SKM-1 treated with dmso at 0.1 percent for 144 hours (cell line): ENCODE measurements at regions not wholly inside any gene's neighbourhood (a gene's known extent, or its start where the extent isn't known, plus 50 kb on each side); places are given as distances from the start of the nearest gene placed in this dataset.

Experiments
- DNase-seq: peaks from one replicate; lab custom pipeline; 2025; ENCODE audit not compliant: unreplicated experiment; lab: John Stamatoyannopoulos, UW

- DNase-seq: no peak
Measured at GRCh38 chr18:77970814-77971213, 721.2 kb downstream of the GALR1 start.

DNA sequence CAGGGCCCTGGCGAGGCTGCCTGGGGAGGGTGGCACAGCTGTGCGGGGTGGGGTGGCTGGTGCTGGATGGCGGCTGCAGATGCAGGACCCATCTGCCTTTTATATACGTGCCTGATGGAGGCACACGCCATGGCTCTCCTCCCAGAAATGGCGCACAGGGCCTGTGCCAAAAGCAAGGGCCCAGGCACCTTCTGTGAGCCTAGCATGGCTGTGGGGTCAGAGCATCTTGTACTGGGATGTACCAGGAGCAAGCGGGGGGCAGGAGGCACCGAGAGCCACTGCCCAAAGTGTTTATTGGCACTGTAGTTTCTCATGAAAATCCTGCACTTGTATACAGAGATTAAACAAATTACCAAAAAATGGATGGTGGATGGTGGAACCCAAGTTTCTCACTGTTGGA is 724.1 kb downstream of the GALR1 start:
- DNase-seq: no peak

GRCh38 chr18:77974329-77974728 is 724.7 kb downstream of the GALR1 start:
- no peak for DNase-seq

DNA sequence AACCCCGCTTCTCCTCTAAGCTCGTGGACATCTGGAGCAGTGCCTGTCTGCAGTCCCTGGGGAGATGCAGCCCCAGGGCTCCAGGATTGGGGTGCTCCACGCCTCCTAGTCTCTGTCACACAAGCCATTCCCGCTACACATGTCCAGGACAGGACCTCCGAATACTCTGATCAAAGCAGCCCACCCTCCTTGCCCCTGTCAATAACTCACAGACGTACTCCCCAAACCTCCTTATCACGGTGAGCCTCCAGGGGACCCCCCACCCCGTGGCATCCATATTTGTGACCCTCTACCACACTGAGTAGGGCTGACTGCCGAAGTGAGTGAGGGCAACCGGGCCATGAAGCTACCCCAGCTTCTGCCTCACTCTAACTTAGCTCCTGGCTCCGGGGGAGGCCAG is 727.7 kb downstream of the GALR1 start:
- no peak for DNase-seq

DNA sequence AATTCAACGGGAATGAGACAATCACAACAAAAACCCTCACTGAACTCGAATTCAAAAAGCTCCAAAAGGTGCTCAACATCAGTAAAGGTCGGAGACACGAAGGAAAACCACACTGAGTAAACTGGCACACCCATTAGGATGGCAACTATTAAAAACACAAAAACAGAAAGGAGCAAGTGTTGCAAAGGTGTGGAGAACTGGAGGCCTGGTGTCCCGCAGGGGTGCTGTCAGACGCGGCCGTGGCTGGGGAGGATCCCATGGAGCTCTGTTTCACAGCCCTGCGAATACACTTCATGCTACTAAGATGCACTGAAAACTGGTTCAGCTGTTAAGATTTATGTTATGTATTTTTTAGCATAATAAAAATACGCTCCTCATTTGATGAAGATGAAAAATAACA is 730.6 kb downstream of the GALR1 start:
- no peak for DNase-seq

GRCh38 chr18:77981874-77982273 is 732.2 kb downstream of the GALR1 start:
- no peak for DNase-seq

- DNase-seq: no peak
Measured at GRCh38 chr18:77983270-77983669, 733.6 kb downstream of the GALR1 start.

- DNase-seq: no peak
Measured at GRCh38 chr18:77984178-77984577, 734.5 kb downstream of the GALR1 start.

DNA sequence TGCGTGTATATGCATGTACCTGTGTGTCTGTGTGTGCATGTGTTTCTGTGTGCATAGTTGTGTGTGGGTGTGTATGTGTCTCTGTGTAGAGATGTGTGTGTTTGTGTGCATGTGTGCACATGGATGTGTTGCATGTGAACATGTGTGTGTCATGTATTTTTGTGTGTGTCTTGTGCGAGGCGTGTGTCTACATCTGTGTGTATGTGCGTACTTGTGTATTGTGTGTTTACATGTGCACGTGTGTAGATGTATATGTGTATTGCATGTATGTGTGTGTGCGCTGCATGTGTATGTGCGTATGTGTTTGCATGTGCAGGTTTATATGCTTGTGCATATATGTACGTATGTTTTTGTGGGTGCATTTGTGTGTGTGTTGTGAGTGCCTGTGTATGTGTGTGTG is 735.2 kb downstream of the GALR1 start:
- no peak for DNase-seq

DNA sequence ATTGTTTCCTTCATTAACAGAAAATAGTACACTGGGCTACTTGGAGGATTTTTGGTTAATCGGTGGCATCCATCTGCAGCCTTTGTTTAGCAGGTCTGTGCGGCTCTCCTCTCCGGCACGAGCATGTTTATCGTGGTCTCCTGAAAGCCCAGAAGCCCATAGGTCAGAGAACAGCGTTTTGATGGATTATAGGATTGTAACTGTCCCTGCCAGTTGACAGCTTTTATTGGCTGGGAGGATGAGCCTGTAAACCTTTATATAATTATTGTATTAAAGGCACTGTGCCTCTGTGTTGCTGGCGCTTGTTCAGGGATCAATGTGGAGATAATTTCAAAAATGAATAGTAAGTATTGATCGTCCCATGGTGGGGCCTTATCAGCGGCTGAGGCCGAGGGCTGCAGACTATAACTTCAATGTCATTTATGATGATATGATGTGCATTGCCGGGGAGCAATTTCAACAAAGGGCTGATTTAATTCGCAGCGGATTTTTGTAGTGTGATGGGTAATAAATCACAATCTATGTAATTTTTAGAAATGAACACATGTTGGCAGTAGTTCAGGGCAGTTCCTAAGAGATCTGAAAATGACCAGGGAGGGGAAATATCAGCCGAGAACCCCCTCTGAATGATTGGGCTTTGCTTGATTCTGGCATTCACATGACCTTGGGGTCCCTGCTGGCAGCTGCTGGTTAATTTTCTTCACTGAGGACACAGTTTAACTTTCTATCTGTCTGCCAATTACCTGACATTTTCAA is 736.1 kb downstream of the GALR1 start:
- no peak for DNase-seq

DNA sequence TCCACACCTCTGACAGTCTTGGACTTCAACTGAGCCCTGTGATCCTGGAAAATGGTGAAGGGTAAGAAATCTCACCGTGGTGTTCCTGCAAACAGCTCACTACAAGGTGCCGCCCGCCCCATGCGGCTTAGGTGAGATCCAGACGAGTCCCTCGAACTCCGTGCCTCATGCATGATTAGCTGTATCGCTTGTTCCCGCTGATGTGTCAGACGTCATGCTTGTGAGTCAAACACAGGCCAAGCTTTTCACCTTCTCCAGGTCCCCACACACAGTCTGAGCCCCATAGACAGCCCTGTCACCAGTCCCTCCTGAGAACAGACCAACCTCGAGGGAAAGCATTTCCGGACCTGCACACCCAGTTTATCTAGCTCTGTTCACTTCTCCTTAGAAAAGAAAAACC is 740.5 kb downstream of the GALR1 start:
- DNase-seq: no peak

DNA sequence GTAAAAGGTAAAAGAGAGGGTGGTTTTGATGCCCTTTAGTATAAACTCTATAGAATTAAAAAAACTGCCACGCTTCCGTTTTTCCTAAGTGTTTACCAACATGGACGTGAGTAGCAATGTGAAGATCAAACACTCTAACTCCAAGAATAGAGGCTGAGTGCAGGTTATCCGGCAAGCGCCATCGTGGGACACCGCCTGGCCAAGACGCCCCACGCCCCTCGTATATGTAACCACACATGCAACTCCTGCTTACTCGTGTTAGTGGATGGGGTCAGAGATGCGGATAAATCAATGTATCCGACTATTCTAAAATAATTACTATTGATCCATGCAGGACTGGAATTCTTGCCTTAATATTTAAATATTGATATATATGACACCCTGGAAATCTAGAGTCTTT is 741.3 kb downstream of the GALR1 start:
- DNase-seq: no peak

DNA sequence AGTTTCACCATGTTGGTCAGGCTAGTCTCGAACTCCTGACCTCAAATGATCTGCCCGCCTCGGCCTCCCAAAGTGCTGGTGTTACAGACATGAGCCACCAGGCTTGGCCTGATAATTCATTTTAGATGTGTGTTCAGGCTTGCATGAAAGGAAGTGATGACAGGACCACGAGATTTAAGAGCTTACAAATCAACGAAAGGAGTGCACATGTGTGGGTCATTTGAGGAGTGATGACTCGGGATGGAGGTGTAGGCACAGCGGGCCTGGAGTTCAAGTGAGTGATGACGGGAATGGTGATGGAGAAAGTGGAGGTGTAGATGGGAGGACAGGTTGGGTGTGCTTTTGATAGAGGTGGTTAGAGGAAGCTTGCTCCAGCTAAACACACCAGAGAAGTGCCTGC is 742.4 kb downstream of the GALR1 start:
- no peak for DNase-seq

GRCh38 chr18:77993188-77993981 is 743.7 kb downstream of the GALR1 start:
- no peak for DNase-seq

GRCh38 chr18:77995593-77995992 is 745.9 kb downstream of the GALR1 start:
- no peak for DNase-seq

DNA sequence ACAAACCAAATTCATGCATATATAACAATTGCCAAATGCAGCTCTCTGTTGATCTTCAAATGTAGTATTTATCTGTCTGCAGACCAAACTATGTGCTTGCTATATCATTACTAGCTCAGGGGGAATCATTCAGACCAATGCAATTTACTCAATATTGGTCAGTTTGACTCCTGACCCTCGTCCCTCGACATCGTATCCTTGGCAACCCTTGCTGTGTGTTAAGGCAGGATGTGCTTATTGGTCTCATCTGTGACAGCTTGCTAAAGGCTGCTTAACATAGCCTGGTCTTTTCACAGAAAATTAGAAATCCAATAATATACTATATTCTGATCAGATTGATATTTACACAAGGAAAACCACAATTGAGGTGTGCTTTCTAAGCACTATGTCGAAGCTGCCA is 747.1 kb downstream of the GALR1 start:
- DNase-seq: no peak

- DNase-seq: no peak
Measured at GRCh38 chr18:78001811-78002210, 752.2 kb downstream of the GALR1 start.

- DNase-seq: no peak
Measured at GRCh38 chr18:78006006-78006773, 756.5 kb downstream of the GALR1 start.

DNA sequence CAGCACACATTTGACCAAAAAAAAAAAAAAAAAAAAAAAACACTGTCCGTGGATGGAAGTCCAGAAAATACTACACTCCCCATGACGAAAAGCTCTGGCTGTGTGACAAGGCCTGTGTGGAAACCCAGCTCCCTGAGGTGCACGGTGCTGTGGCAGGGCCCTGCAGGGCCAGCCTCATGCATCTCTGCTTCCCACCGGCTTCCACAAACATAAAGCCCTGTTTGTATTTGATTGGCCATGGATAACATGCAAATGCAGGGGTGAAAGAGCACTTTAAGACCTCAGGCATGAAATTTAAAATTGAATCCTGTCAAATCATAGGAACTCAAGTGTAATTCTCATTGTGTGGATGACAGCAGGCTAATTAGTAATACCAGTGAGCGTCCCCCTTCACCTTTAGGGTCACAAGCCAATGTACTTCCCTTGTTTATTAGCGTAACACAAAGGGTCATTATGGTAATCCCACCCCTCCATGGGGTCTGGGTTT is 757.2 kb downstream of the GALR1 start:
- no peak for DNase-seq

GRCh38 chr18:78010363-78010762 is 760.7 kb downstream of the GALR1 start:
- DNase-seq: no peak

GRCh38 chr18:78017869-78018268 is 768.2 kb downstream of the GALR1 start:
- no peak for DNase-seq

DNA sequence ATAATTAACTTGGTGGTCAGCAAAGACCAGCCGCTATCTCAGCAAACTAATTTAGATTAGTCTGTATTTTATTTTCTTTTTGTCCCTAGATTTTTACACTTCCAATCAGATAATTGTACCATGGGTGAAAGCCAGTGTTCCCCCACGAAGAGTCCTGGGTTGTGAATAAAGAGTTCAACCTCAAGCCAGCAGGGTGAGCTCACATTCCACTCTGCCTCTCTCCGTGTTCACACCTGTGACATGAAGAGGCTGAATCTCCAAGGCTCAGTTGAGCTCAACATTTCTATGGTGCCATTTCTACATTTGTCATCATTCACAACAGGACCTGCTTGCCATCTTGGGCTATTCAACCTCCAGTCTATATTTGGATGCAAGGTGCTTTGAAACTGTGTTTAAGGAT is 771.5 kb downstream of the GALR1 start:
- DNase-seq: no peak
